ENCODE measurements at regions not wholly inside any gene's neighbourhood (a gene's known extent, or its start where the extent isn't known, plus 50 kb on each side); places are given as distances from the start of the nearest gene placed in this dataset.

- Histone ChIP-seq H3K9me3 (ENCODE audit: low read length) (no peaks in the 10 kb centered on the region), H3K4me2 (ENCODE audit: low read depth, low read length) (no peak overlapping the region), H4K20me1 (ENCODE audit: insufficient read depth, low read length) (no peaks in the 10 kb centered on the region), H3K9ac (ENCODE audit: insufficient read depth, low read depth, low read length) (no peak overlapping the region), H2AFZ (ENCODE audit: low read length) (no peak overlapping the region), H3K27ac (ENCODE audit: extremely low read length, insufficient read depth, low read length) (no peak overlapping the region), H3K36me3 (replicated peaks in 1 of 2; ENCODE audit: control insufficient read depth in 1 of 2, insufficient read depth in 2 of 2, low read length in 2 of 2) (no peaks in the 10 kb centered on the region), H3K27me3 (ENCODE audit: control insufficient read depth in 1 of 2, insufficient read depth in 2 of 2, low read length in 2 of 2) (peaks cover 0 to 1% of the 10 kb centered on the region in 2 experiments; a peak in 2 of 5 replicates), H3K4me3 (replicated peaks in 1 of 3; ENCODE audit: insufficient read depth in 1 of 3, low read depth in 2 of 3, low read length in 3 of 3) (no peak overlapping the region), H3K79me2 (ENCODE audit: insufficient read depth, low read length) (no peaks in the 10 kb centered on the region), H3K4me1 (ENCODE audit: insufficient read depth, low read length) (no peaks in the 10 kb centered on the region)
- TF ChIP-seq HNRNPUL1 (IDR thresholded peaks at IDR 0.05; ENCODE audit: low read depth, low read length) = no peak
- no peak for TF ChIP-seq PAWR (CRISPR knock-in tag; IDR thresholded peaks at IDR 0.05; ENCODE audit: borderline replicate concordance)
- CTCF ChIA-PET (ENCODE audit: low intra/inter-chr PET ratio, low total read pairs) = no interaction called here
- in situ Hi-C loops (cut with HindIII; ENCODE audit: extremely low pct_ligation_motif_present, low pct_unique_long_range_greater_than_20kb) = no loop called here
- ATAC-seq (no peak), FAIRE-seq (no peak), DNase-seq (ENCODE audit: low spot score) (no peak)
- intact Hi-C loops (cut with micrococcal nuclease; ENCODE audit: unreplicated experiment) = no loop called here
- POLR2A ChIA-PET = no interaction called here
- BruUV-seq (replicated peaks) = no TSS peak
- WGBS (ENCODE audit: low lambda C conversion rate) = 67% methylated on average over 1 of the region's 1 CpG
These were observed 278.9 kb upstream of the XYLT1 start for GRCh38 chr16:17749706-17750105.

- in situ Hi-C loops (cut with HindIII; ENCODE audit: extremely low pct_ligation_motif_present, low pct_unique_long_range_greater_than_20kb) = no loop called here
- Histone ChIP-seq H3K9me3 (ENCODE audit: low read length) (no peaks in the 10 kb centered on the region), H3K36me3 (replicated peaks in 1 of 2; ENCODE audit: control insufficient read depth in 1 of 2, insufficient read depth in 2 of 2, low read length in 2 of 2) (no peaks in the 10 kb centered on the region), H2AFZ (ENCODE audit: low read length) (no peak overlapping the region), H3K27me3 (ENCODE audit: control insufficient read depth in 1 of 2, insufficient read depth in 2 of 2, low read length in 2 of 2) (peaks cover 1 to 8% of the 10 kb centered on the region in 2 experiments; a peak in 2 of 5 replicates), H3K4me3 (replicated peaks in 1 of 3; ENCODE audit: insufficient read depth in 1 of 3, low read depth in 2 of 3, low read length in 3 of 3) (no peak overlapping the region), H3K9ac (ENCODE audit: insufficient read depth, low read depth, low read length) (no peak overlapping the region), H3K79me2 (ENCODE audit: insufficient read depth, low read length) (no peaks in the 10 kb centered on the region), H3K27ac (ENCODE audit: extremely low read length, insufficient read depth, low read length) (no peak overlapping the region), H4K20me1 (ENCODE audit: insufficient read depth, low read length) (no peaks in the 10 kb centered on the region), H3K4me1 (ENCODE audit: insufficient read depth, low read length) (no peaks in the 10 kb centered on the region), H3K4me2 (ENCODE audit: low read depth, low read length) (no peak overlapping the region)
- intact Hi-C loops (cut with micrococcal nuclease; ENCODE audit: unreplicated experiment) = no loop called here
- POLR2A ChIA-PET = no interaction called here
- no peak for FAIRE-seq
- ATAC-seq = no peak
- WGBS (ENCODE audit: low lambda C conversion rate) = 46% methylated on average over 9 of the region's 11 CpGs
- BruUV-seq (replicated peaks) = no TSS peak
- CTCF ChIA-PET (ENCODE audit: low intra/inter-chr PET ratio, low total read pairs) = no interaction called here
- no peak for DNase-seq (ENCODE audit: low spot score)
- TF ChIP-seq CEBPZ (IDR thresholded peaks at IDR 0.05; ENCODE audit: low read length) (no peak), ZNF569 (CRISPR knock-in tag; IDR thresholded peaks at IDR 0.05; ENCODE audit: borderline replicate concordance) (no peak), ZNF770 (CRISPR knock-in tag; IDR thresholded peaks at IDR 0.05) (no peak), ZNF713 (CRISPR knock-in tag; IDR thresholded peaks at IDR 0.05) (no peak), ELK4 (CRISPR knock-in tag; IDR thresholded peaks at IDR 0.05; ENCODE audit: borderline replicate concordance) (no peak), ZNF580 (CRISPR knock-in tag; IDR thresholded peaks at IDR 0.05; ENCODE audit: borderline replicate concordance, low read depth) (no peak), ZNF282 (IDR thresholded peaks at IDR 0.05; ENCODE audit: partially characterized antibody) (no peak), NONO (IDR thresholded peaks at IDR 0.05) (no peak), NONO (CRISPR knock-in tag; conservative IDR thresholded peaks at IDR 0.05) (no peak)
These were observed 277.4 kb upstream of the XYLT1 start for GRCh38 chr16:17748044-17748719.

All from HepG2 (cell line).